GM12872 (cell line): ENCODE measurements at regions not wholly inside any gene's neighbourhood (a gene's known extent, or its start where the extent isn't known, plus 50 kb on each side); places are given as distances from the start of the nearest gene placed in this dataset.

Source experiments
- CTCF ChIP-seq: IDR thresholded peaks from 3 replicates; pipeline ENCODE4 v1.5.1; 2011; ENCODE audit warnings: low read depth, mild to moderate bottlenecking, low read length, moderate library complexity; ENCODE audit not compliant: insufficient read depth

GRCh38 chr13:50446611-50447010 lies 396.9 kb downstream of the DLEU7 start:
- no peak for TF ChIP-seq CTCF

GRCh38 chr13:50448535-50448998 lies 394.9 kb downstream of the DLEU7 start:
- TF ChIP-seq CTCF, result no peak

GRCh38 chr13:50449465-50449864 lies 394.0 kb downstream of the DLEU7 start:
- no peak for TF ChIP-seq CTCF

- no peak for TF ChIP-seq CTCF
These were observed 393.2 kb downstream of the DLEU7 start for GRCh38 chr13:50450279-50450678.

- TF ChIP-seq CTCF, result no peak
These were observed 391.9 kb downstream of the DLEU7 start for GRCh38 chr13:50451609-50452008.

GRCh38 chr13:50452028-50452427 lies 391.5 kb downstream of the DLEU7 start:
- TF ChIP-seq CTCF, result no peak

- no peak for TF ChIP-seq CTCF
These were observed 390.7 kb downstream of the DLEU7 start for GRCh38 chr13:50452756-50453155.

GRCh38 chr13:50453188-50453587 lies 390.3 kb downstream of the DLEU7 start:
- no peak for TF ChIP-seq CTCF
